ENCODE measurements at regions not wholly inside any gene's neighbourhood (a gene's known extent, or its start where the extent isn't known, plus 50 kb on each side); places are given as distances from the start of the nearest gene placed in this dataset.

DNA sequence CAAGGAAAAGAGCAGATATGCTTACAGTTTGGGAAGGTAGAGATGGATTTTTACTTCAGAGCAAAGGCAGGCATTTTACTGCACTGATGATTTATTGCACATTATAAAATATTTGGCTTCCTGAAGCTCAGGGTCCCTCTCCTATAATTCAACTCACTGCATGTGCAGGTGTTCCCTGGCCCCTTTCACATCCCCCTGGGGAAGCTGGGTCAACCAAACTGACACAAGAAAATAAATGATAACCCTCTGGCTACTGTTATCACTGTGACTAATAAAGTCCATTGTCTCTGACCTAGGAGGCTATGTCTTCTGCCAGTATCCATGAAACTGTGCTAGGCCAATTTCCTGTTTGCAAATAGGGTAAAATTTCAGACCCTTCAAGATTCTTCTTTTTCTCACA lies 163.1 kb downstream of the ARL6IP6 start:
- no peaks in the 10 kb centered on the region for H3K36me3 ChIP-seq
- no peaks in the 10 kb centered on the region for H3K4me1 ChIP-seq
- H3K27ac ChIP-seq = no peak overlapping the region
- intact Hi-C loops (cut with DNase I) = no loop called here
- H3K9me3 ChIP-seq = no peaks in the 10 kb centered on the region
- no peaks in the 10 kb centered on the region for H3K27me3 ChIP-seq
- ATAC-seq (no peak), DNase-seq (no peak)
- H3K4me3 ChIP-seq = no peak overlapping the region
- TF ChIP-seq, protein P1, sequence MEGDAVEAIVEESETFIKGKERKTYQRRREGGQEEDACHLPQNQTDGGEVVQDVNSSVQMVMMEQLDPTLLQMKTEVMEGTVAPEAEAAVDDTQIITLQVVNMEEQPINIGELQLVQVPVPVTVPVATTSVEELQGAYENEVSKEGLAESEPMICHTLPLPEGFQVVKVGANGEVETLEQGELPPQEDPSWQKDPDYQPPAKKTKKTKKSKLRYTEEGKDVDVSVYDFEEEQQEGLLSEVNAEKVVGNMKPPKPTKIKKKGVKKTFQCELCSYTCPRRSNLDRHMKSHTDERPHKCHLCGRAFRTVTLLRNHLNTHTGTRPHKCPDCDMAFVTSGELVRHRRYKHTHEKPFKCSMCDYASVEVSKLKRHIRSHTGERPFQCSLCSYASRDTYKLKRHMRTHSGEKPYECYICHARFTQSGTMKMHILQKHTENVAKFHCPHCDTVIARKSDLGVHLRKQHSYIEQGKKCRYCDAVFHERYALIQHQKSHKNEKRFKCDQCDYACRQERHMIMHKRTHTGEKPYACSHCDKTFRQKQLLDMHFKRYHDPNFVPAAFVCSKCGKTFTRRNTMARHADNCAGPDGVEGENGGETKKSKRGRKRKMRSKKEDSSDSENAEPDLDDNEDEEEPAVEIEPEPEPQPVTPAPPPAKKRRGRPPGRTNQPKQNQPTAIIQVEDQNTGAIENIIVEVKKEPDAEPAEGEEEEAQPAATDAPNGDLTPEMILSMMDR (IDR thresholded peaks at IDR 0.05) = no peak
- no peak for TF ChIP-seq POLR2A (IDR thresholded peaks at IDR 0.05)

DNA sequence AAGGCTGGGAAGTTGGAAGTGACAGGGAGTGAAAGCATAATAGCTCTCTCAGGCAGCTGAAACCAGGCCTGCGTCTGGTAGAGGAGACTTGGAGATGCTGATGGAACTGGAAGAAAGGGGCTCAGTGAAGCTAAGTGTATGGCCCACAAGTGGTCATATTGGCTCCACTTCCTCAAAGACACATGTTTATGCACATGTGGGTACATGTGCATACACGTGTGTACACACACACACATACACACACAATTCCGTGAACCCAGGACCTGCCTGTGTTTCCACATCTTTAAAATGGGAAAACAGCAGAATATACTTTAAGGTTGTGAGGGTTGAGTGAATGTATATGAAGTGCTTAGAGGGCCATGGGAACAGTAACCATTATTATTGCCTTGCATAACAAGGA lies 160.9 kb downstream of the ARL6IP6 start:
- Histone ChIP-seq H3K36me3 (no peaks in the 10 kb centered on the region), H3K4me1 (no peaks in the 10 kb centered on the region), H3K27ac (no peak overlapping the region), H3K9me3 (no peaks in the 10 kb centered on the region), H3K27me3 (no peaks in the 10 kb centered on the region), H3K4me3 (no peak overlapping the region)
- TF ChIP-seq POLR2A (IDR thresholded peaks at IDR 0.05) = no peak
- TF ChIP-seq, protein P1 (IDR thresholded peaks at IDR 0.05) = no peak
- no peak for DNase-seq
- WGBS (ENCODE audit: insufficient coverage, low coverage, low lambda C conversion rate, missing lambda C conversion rate) = 35% methylated on average over 2 of the region's 3 CpGs
- intact Hi-C loops (cut with DNase I) = no loop called here
- ATAC-seq = no peak

DNA sequence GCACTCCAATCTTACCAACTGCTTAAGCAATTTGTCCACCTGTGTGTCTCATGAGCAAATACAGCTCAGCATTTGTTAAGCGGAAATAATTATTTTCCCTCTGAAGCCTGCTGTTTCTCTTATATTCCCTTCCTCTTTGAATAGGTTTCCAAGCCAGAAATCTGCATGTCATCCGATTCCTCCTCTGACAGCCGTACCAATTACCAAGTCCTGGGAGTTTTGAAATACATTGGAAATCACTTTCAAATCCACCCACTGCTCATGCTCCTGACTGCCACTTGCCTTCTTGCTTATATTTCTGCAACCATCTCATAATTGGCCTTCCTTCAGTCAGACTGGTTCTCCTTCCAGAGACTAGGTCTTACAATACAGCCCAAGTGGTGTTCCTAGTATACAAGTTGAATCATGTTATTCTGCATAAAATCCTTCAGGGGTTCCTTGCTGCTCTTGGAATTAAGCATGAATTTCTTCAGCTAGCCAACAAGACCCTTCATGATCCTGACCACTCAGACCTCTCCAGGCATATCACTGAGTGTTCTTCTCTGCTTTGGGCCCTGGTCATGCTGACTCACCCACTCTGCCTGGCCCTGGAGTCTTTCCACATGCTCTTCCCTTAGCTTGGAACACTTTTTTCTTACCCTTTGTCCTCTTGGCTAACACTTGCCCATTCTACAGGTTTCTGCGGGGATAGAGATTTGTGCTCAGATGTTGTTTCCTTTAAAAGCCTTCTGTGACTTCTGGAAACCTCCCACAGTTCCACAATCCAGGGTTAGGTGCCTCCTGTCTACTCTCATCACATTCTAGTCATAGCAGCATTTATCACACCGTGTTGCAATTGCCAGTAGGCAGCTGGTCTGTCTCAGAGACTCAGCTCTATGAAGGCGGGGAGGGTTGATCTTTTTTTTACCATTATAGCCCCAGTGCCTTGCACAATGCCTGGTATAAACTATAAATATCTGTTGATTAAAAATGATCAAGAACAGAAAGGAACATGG lies 157.6 kb downstream of the ARL6IP6 start:
- WGBS (ENCODE audit: insufficient coverage, low coverage, low lambda C conversion rate, missing lambda C conversion rate) = 64% methylated on average over 6 of the region's 6 CpGs
- no peak overlapping the region for H3K27ac ChIP-seq
- no peaks in the 10 kb centered on the region for H3K27me3 ChIP-seq
- no peak overlapping the region for H3K4me3 ChIP-seq
- H3K36me3 ChIP-seq = no peaks in the 10 kb centered on the region
- H3K4me1 ChIP-seq = no peaks in the 10 kb centered on the region
- intact Hi-C loops (cut with DNase I) = no loop called here
- ATAC-seq (peak in 1 of 4 donors; percentile 36), DNase-seq (no peak)
- no peaks in the 10 kb centered on the region for H3K9me3 ChIP-seq
- TF ChIP-seq, protein P1 (IDR thresholded peaks at IDR 0.05) = no peak
- TF ChIP-seq POLR2A (IDR thresholded peaks at IDR 0.05) = no peak

DNA sequence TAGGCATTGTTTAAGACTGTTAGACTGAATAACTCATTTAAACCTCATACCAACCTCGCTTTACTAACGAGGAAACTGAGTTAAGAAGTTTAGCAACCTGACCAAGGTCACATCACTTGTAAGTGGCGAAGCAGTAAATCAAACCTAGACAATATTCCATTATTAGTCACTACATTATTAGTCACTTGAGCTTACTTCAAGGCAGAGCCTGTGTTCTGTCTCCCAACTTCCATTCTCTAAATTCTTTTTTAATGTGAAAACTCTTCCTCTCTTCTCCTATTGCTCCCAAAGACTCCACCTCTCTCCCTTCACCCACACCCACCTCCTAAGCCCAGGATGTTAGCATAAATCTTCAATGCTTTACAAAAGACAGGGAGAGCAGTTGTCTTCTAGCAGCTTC lies 156.5 kb downstream of the ARL6IP6 start:
- DNase-seq (no peak), ATAC-seq (no peak)
- intact Hi-C loops (cut with DNase I) = no loop called here
- Histone ChIP-seq H3K9me3 (no peaks in the 10 kb centered on the region), H3K4me3 (no peak overlapping the region), H3K4me1 (no peaks in the 10 kb centered on the region), H3K36me3 (no peaks in the 10 kb centered on the region), H3K27ac (no peak overlapping the region), H3K27me3 (no peaks in the 10 kb centered on the region)
- 51% methylated on average over 3 of the region's 3 CpGs for WGBS (ENCODE audit: insufficient coverage, low coverage, low lambda C conversion rate, missing lambda C conversion rate)
- no peak for TF ChIP-seq POLR2A (IDR thresholded peaks at IDR 0.05)
- TF ChIP-seq, protein P1 (IDR thresholded peaks at IDR 0.05) = no peak
